NCI-H2081 (cell line): ENCODE measurements at regions not wholly inside any gene's neighbourhood (a gene's known extent, or its start where the extent isn't known, plus 50 kb on each side); places are given as distances from the start of the nearest gene placed in this dataset.
"Not testable (repeated sequence)": the region's sequence is repeated elsewhere in the genome, so short reads cannot be mapped to it uniquely, and the experiment has no call there.

ENCODE experiments used
- DNase-seq, 2 experiments: peaks; one replicate each; lab custom pipeline; 2025; lab: John Stamatoyannopoulos, UW

DNA sequence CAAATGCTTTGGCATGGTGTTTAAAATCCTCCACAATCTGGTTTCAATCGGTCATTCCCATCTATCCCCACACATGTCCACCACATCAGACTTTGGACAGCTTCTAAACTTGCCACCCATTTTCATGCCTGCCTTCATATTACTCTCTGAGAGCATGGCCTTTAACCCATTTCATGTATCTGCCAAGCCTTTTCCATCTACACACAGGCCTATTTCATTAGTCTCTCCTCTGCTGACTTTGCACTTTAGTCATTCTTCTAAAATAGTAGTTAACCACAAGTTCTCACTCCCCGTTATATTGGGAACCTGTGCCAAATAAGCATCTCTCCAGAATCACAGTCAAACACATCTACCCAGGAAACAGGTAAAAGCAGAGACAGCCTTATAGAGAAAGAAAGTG is 142.2 kb downstream of the MZT1 start:
- DNase-seq, result no peak

DNA sequence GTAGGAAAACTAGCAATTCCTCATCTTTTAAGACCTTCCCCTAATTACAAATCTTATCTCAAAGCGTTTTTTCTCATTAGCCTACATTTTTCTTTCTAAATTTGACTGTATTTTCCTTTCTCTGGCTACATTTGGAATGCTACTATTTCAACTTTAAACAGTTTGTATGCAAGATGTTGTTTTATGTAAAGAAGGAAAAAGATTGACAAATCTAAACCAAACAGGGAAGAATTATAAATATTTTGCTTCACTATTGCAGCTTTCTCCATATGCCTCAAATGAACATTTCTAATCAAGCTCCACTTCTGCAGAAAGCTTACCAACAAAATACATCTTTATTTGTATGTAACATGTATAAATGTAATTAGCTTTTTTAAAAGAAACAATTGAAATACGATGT is 156.2 kb downstream of the MZT1 start:
- no peak for DNase-seq

GRCh38 chr13:72570019-72570418 is 157.4 kb downstream of the MZT1 start:
- no peak for DNase-seq

DNA sequence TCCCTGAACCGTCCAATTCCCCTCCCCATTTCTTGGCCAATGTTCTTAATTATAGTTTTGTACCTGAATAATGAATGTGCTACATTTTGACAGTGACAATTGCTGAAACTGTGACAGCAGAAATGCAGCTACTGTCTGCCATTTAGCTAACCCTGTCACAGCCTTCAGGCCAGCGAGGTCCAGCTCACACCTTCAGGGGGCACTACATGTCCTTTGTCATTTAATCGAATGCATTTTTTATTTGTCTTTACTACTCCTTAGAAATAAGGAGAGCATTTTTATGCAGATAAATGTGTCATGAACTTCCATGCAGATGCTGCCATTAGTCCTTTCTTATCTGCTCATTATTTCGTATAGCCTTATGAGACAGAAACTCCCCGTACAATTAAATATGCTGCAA is 159.9 kb downstream of the MZT1 start:
- DNase-seq, result no peak

DNA sequence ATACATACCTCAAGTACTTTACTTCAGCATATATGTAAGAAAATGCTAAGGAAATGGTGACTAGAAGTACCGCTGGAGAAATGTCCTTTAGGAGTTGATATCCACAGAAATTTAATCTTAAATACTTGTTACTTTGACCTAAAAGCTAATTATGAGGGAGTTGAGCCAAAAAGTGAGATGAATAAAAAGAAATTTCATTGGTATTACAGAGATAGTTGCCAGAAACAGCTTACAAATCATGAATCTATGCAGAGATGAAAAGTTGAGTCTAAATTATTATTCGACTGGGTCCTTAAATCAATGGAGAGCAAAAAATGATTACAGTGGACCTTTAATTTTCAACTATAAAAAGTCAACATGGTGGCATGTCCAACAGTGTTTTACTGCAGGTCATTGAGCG is 160.9 kb downstream of the MZT1 start:
- DNase-seq, result no peak

- DNase-seq, result peak; percentile 6 to 42
Observed at GRCh38 chr13:72565893-72566292, 161.5 kb downstream of the MZT1 start.

- no peak for DNase-seq
Observed at GRCh38 chr13:72562686-72563085, 164.7 kb downstream of the MZT1 start.

DNA sequence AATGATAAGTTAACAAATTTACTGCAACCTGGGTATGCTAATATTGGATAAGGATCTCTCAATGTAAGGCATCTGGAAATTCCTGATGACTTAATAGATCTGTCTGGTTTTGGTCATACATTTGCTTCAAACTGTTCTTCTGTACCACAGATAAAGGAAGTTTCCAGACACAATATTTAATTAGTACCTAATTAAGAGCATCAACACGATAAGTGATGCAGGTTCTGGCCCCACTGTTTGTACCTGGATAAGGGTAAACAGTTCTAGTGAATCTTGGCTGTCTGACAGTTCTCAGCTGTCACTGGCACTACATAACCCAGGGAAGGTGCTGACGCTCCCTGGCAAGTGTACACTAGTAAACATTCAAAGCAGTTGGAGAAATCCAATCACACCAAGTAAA is 165.6 kb downstream of the MZT1 start:
- peak in 1 of 2 experiments; percentile 25 for DNase-seq

GRCh38 chr13:72559716-72560115 is 167.7 kb downstream of the MZT1 start:
- no peak for DNase-seq

DNA sequence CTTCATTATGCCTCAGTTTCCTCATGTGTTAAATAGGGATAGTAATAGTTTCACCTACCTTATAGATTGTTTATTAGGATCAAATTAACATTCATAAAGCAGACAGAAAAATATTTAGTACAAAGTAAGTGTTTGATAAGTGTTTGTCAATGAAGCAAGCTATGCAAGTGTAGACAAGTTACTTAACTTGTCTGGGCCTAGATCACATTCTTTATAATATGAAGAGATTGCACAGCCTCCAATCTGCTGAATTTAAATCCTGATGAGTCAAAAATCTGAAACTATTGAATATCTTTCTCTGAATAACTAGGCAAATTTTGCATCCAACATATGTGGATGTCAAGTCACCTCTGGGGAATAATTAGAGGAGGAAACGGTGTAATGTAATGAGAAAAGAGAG is 170.5 kb downstream of the MZT1 start:
- no peak for DNase-seq

DNA sequence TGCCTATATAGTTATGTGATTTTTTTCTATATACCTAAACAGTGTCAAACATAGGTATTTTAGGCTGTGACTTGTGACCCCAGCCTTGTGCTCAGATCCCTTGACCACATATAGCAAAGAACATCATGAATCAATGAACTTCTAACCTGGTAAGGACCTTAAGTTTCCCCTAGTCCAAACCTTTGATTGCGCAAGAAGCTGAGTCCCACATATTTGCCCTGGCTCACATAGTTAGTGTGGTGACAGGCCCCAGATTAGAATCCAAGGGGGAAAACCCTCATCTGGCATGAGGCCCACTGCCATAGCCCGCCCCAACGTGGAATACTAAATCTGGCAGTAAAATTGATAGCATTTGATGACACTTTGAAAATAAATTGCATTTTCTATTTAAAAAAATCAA is 171.8 kb downstream of the MZT1 start:
- no peak for DNase-seq

DNA sequence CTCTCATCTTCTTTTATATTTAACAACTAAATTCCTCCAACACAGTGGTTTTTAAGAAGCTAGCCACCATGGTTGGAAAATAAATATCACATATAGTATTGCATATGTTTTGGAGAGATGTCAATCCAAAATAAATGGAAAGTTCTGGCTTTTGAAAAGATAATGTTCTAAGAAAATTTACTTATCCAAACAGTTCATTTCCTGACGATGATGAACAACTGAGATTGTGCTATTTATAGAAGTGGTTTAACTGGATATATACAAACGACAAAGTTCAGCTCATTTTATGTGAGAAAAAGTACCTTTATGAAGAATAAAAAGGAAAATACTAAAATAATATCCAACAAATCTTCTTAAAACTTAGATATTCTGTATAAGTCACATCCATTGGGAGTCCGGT is 174.7 kb downstream of the MZT1 start:
- DNase-seq, result no peak

DNA sequence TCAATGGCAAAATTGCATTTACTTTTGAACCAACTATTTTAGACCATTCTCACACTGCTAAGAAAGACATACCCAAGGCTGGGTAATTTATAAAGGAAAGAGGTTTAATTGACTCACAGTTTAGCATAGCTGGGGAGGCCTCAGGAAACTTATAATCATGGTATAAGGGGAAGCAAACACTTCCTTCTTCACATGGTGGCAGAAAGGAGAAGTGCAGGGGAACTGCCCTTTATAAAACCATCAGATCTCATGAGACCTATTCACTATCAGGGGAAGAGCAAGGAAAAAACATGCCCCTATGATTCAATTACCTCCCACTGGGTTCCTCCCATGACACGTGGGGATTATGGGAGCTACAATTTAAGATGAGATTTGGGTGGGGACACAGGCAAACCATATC is 181.5 kb downstream of the MZT1 start:
- DNase-seq, result not testable (repeated sequence)

DNA sequence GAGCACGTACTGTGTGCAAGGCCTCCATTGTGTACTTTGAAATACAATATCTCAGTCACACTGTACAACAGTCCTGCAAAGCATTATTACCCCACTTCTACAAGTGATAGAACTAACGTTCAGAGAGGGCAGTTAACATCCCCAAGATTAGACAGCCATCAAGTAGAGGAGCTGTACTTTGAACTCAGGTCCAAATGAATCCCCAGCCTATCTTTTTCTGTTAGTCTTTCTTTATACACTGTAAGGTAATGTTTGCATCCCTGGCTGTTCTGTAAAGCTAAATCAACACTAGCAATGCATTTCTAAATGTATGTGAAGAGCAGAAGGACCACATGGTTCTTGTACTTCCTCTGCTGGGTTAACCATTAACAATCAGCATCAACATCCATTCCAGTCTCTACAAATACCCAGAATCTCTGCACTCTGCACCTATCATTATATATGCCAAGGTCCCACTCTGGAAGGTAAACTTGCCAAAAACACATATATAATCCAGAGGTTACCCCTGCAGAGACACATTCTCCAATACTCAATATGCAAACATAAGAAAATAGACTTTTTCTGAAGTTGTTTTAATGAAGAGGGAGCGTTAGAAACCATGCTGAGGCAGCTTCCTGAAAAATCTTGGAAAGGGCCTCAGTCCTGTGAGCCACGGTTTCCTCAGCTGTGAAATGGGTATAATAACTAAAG is 182.3 kb downstream of the MZT1 start:
- DNase-seq, result no peak

- DNase-seq, result no peak
Observed at GRCh38 chr13:72544042-72544441, 183.4 kb downstream of the MZT1 start.

DNA sequence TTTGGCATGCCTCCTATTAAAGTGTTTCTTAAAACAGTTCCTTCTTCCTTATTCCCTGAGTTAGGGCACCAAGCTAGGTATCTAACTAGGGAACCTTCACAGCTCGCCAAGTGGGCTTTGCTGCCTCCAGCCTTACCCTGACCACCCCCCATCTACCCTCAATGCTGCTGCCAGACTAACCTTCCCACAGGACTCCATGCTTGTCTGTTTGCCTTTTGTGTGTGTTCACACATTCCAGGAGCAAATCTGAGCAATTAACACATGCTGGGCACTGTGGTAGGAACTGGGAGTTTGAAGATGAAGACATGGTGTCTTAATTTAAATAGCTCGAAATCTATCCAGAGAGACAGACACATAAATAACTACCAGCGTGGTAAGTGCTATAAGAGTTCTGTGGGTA is 185.2 kb downstream of the MZT1 start:
- no peak for DNase-seq

- DNase-seq, result no peak
Observed at GRCh38 chr13:72541674-72542073, 185.8 kb downstream of the MZT1 start.

- no peak for DNase-seq
Observed at GRCh38 chr13:72540881-72541280, 186.5 kb downstream of the MZT1 start.

GRCh38 chr13:72539925-72540324 is 187.5 kb downstream of the MZT1 start:
- DNase-seq, result no peak

DNA sequence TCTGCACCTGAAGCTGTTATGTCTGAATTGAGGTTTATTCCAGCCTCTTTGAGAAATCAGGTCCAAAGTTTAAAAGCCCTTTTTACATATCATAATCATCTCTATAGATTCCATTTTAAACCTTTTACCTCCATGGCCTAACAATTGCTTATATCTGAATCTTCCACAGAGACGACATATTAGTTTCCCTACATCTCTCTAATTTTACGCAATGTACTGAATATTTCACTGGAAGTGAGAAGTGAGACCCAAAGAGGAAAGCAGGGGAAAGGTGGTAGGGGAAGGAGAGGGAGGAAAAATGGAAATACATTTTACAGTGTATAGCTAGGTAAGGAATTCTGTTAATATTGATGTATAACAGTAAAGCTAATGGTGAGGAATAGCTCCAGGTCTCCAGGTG is 189.6 kb downstream of the MZT1 start:
- DNase-seq, result no peak

- DNase-seq, result no peak
Observed at GRCh38 chr13:72537395-72537780, 190.0 kb downstream of the MZT1 start.

DNA sequence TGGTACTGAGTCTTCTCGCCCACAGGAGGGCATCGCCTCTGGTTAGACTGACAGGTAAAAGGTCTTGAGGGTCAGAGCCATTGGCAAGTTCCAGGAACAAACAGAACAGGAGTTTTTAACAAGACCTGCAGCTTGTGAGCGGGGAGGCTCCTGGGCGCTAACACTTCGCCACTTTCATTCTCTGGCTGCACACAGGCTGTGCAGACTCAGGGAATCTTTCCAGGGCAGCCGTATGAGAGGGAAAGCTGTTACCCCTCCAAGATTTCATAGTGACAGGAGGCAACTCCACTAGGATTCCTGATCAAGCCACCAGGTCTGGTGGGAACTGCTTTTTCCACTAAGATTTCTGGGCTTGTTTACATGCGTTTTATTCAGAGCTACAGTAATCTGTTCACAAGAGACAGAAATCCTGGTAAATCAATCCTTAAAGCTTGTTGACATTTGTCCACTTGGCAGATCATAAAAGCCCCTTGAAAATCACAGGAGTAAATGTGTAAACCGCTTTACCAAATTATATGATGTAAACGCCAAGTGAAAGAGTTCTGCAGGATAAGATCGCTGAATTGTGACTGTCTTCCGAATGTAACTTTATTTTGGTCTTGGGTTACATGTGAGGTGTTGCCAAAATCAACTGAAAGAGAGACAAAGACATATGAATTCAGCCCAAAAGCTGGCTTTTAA is 190.6 kb downstream of the MZT1 start:
- no peak for DNase-seq

DNA sequence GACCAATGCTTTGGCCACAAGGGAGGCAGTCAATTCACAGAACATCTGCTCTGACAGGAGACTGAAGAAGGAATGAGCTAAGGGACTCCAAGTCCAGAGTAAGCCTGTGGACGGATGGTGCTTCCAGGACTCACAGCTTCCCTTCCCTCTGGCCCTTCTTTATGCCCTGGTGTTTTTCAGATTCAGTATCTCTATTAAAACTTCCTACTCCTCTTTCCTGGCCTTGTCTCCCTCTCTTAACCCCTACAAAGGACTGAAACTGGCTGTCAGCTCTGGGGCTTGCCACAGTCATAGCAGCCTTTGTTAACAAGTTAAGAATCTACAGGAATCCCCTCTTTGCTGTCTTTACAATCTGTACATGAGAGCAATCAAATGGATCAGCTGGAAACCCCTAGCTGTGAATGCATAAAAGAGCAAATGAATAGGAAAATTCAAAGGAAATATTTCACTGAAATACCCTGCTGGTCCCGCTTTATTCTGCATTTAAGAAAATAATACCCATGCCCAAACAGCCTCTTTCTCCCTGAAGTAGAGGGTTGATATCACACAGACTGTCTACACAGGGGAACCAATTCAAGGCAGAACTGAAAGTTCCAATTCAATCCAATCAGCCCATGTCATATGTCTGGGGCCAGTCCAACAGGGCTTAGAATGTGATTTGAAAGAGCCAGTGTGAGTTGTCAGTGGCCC is 192.3 kb downstream of the MZT1 start:
- peak; percentile 18 to 20 for DNase-seq
